NCI-H1105 (cell line): ENCODE measurements at regions not wholly inside any gene's neighbourhood (a gene's known extent, or its start where the extent isn't known, plus 50 kb on each side); places are given as distances from the start of the nearest gene placed in this dataset.

Experiments
- DNase-seq: peaks from one replicate; lab custom pipeline; 2025; lab: John Stamatoyannopoulos, UW

DNA sequence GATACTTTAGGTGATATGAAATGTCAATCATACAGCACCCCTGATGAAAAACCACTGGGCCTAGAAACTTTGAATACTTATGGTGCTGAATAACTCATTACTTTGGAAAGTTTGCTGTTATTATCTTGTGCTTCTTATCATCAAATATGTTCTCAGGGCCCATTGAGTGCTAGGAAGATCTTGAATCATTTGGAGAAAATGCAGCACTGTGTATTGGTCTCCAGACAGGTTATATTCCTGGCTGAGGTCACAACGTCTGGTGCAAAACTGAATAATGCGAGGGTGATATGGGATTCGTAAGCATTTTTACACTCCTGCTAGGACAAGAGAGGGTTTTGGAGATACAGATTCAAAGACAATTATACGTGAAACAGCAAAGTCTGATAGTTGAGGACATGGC, 249.4 kb upstream of the TNC start:
- no peak for DNase-seq

DNA sequence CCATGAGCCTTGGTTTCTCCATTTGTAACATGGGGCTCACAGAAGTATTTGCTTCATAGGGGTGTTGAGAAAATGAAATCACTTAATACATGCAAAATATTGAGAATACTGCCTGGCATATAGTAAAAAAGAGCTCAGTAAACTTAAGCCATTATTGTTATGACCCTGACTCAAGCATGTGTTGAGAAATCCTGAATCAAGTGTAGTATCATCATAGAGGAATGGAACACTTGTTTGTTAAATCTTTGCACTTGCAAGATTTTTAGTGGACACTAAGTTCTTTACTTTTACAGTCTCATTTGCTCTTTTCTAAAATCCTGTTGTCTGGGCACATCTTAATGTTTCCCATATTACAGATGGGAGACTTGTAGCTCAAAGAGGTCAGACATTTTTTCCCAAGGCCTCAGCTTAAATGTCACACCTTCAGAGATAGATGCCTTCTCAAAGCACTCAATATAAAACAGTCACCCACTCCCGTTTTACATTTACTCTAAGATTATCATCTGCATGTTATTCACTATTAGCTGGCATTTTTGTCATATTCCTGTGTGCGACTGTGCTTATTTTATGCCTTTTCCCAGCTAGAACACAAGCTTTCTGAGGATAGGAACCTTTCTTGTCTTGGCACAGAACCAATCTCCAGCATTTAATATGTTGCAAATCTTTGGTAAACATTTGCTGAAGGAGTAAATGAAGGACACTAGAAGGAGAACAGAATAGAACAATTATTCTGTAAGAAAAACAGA, 250.0 kb upstream of the TNC start:
- no peak for DNase-seq

DNA sequence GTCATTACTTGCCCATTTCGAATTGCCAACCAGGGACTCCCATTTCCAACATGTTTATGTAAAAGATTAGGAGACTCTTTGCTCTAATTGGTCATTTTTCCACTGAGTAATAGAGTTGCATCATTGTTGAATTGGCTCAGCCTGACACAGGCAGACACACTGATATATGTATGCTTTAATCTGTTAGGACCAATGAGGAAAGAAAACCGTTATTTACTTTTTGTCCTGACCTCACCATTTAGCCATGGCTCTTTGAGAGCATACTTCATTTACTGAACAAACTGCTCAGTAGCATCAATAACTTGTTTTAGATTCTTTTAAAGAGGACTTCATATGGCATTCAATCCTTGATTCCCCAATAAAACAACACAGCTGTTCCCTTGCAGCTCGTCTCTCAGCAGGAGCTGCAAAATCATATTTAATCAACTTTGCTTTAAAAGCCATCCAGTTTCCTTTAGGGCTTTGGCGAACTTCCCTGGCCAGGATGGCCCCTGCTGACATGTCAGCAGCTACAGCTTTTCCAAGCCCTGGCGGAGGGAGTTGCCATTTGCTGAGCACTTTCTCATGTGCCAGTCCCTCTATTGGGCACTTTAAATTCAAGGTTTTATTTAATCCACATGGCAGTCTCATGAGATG, 251.5 kb upstream of the TNC start:
- DNase-seq = no peak

DNA sequence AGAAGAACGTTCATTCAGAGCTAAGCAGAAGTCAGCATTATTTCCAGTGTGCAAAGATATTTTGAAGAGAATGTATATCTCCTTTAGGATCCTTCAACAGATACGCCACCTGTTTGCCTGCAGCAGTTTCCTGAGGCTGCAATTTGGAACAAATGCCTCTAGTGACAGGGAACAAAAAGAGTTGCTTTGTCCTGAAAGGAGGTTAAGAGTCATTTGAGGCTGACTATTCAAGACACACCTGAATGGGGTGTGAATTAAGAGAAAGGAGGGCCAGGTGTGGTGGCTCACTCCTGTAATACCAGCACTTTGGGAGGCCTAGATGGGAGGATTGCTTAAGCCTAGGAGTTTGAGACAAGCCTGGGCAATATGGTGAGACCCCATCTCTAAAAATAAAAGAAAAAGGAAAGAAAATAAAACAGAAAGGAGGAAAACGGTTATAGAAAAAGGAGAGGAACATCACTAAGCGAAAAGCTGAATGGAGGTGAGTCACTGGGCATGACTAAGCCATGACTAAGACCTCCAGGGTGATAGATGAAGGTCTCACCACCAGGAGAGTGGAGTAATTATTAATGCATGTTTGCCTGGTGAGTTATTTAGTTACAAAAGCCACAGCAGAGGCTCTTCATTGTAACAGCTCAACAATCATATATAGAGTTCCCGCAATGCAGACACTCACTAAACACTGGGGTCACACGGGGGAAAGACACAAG, 255.2 kb upstream of the TNC start:
- DNase-seq = no peak

DNA sequence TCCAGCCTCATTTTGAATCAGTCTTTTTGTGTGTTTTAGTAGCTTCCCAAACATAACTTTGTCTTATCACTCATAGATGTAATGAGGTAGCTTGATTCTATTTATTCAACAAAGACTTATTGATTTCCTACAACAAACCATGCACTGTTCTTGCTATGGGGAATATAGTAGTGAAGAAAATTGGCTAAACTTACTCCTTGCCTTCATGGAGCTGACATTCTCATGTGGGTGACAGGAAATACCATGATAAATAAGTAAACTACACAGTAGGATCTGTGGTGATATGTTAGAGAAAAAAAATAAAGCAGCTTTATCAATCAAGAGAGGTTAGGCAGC, 255.7 kb upstream of the TNC start:
- no peak for DNase-seq

DNA sequence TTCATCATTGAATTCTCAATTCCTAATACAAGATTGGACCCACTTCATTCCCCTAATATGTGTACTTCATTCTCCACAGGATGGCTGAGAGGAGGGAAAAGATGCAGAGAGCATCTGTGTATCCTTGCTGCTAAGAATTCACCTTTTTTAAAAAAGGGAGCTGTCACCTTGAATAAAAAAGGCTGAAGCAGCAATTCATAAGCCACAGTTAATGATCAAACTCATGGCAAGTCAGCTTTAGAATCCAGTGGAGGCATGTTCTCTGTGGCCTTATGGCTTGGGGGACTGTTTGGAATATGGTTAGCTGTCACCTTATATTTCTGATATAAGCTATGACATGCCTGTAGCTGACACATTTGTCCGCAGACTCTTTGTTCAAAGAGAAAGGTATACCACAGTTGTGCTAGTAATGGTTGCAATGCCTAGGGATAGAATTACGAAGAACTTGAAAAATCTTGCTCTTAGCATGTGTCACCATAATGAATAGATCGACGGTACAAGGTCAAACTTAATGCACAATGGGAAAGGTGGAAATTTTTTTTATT, 256.8 kb upstream of the TNC start:
- no peak for DNase-seq

DNA sequence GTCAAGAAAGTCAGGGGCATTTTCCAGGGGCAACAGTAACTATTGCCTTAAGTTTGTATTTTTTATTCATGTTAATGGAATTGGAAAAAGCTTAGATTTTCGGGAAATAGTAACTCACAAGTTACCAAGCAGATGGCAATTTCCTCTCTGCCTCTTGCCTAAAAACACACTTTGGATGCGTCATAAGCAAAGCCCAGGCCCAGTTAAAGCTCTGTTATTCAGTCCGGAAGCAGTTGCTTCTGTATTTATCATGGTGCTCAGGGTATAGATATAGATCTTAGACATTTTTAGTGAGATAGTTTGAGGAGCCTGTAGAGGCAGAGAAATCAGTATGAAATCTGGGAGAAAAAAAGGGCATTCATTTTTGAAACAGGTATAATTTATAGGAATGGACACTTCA, 260.3 kb upstream of the TNC start:
- DNase-seq = no peak

DNA sequence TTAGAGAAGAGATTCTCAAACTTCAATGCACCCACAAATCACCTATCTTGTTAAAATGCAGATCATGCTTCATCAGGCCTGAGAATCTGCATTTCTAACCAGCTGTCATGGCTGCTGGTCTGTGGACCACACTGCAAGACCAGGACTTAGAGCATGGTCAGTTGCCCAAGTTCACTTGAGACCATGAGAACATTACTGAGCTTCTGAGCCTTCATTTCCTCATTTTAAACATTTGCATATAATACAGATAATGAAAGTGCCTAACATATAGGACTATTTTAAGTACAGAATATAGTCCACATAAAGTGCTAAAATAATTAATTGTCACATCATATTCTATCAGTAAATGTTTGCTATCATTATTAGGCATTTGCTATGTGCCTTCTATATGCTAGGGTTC, 260.8 kb upstream of the TNC start:
- DNase-seq = no peak

DNA sequence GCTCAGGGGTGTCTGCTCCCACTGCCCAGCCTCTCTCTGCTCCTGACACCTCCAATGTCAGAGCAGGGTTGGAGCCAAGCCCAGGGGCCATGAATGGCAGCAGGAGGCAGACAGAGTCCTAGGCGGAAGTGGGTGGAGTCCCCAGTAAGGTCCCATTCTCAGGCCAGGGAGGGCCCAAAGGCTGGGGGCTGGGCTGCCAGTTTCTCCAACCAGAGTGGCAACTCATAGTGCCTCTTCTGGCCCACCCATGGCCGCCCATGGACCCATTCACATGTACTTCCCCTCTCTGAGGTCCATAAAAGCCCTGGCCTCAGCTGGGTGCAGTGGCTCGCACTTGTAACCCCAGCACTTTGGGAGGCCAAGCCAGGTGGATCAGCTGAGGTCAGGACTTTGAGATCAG, 261.8 kb upstream of the TNC start:
- DNase-seq = no peak

DNA sequence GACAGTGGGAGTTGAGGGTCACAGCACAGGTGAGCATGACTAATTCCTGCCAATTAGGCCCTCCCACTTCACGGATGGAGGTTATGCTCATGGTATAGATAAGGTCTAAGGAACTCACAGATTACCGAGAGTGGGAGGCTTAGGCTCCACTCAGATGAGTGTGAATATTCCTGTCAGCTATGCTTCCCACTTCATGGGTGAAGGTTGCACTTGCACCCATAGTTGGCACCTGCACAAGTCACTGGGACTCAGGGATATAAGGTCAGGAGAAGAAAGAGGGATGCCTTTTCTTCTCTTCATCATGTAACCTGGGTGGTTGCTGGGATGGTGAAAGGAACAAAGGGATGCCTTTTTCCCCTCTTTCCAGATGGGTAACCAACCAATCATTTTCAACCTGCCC, 264.9 kb upstream of the TNC start:
- no peak for DNase-seq

DNA sequence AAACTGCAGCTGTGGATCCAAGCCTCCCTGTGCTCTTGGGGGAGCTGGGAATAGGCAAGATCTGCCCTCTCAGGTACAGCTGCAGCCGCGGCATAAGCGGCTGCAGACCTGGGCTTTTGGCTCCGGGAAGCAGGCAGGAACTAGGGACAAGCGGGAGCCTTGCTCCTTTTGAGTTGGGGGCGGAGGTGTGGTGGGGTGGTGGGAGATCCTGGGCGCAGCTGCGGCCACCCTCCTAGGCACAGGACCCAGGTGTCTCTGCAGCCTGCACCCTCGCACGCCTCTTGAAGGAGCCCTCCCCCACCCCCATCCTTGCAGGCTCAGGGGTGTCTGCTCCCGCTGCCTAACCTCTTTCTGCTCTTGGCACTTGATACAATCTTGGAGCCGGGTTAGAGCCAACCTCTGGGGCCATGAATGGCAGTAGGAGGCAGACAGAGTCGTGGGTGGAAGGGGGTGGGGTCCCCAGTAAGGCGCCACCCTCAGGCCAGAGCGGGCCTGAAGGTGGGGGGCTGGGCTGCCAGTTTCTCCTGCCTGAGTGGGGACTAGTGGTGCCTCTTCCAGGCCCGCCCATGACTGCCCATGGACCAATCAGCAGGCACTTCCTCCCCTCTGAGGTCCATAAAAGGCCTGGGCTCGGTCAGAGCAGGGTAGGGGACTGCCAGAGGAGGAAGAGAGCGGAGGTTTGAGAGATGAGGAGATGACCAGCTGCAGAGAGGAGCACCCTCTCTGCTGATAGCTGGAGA, 267.6 kb upstream of the TNC start:
- DNase-seq = no peak

DNA sequence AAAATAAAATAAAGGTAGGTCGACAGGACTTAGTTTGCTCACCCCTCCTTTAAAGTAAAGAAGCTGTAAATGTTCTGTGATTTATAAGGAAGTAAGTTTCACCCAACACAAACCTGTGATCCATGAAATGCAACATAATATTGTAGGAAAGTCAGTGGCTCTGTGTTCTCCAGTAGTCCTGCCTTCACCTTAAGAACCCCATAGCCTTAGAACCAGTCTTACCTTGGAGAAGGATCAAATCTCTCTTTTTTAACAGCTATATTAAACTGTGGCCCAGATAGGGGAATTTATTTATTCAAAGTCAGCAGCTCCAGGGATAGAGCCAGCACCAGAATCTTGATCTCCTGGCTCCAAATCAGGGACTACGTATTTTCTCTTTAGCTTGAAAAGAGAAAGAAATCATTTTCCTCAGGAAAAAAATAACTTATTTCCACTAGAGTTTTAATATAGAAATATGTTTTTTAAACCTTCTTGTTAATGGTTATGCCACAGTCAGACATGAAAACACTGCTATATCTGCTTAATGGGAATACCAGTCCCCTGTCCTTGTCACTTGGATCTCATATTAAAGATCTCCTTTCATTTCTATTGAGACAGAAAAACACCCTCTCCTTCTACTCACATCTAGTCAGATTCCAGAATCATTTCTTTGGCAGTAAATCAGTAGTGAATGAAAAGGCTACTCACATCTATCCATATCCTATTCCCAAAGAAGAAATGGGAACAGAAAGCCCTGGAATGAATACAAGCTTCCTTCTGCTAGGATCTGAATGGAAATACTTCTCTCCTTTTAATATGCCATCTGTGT, 269.2 kb upstream of the TNC start:
- DNase-seq = no peak

DNA sequence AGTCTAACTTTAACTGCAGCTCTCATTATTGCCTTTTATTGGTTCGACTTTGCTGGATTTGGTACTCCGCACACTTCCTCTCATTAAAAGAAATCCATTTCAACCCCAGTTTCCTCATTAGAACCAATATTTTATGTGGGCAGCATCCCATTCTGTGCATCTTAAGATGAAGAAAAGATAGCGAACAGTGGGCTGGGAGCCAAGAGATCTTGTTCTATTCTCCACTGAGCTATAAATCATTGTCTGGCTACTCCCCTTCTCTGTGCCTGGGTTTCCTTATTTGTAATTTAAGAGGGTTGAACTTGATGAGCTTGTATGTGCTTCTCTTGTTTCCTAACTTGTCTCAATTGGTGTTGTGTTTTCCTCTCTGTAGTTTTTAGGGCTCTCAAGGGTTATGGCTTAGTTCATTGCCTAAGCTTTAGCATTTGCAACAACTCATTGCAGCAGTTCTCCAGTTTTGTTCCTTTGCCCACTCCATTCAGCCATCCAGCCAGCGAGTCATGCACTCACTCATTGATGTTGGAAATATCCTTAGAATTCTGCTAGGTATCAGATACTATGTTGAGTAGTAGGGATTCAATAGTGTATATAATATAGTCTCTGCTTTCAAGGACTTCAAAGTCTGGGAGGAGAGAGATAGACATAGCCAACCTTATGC, 273.3 kb upstream of the TNC start:
- DNase-seq = peak; percentile 2

DNA sequence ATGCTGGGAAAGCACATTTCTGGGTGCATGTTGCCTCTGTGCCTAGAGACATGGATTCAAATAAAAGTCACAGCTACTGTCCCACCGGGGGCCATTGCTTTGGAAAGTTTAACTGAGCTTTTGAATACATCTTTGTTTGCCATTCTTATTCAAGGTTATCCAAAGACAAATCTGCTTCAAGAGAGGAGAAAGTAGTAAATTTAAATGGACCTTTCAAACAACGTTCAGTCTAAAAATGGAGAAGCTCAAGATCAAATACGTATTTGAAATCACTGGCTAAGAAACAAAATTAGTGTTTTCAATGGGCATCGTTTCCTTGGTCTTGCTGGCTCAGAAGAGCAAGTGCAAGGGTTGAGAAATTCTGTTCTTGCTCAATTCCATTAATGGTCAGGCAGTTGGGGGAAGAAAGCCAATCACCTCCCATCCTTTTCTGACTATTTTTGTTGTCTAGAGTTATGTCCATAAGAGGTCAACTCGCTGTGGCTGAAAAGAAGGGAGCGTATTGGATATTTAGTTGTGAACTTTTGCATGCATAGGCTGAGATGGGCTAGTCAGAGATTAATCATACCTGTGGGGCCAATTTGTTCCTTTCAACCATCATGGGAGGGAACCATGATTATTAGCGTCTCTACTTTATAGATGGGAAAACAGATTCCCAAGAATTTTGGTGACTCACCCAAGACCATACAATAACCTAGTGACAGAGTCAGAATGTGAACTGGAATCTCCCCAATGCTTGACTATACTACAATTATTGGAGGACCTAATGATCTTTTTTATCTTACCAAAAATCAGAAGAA, 276.2 kb upstream of the TNC start:
- no peak for DNase-seq

DNA sequence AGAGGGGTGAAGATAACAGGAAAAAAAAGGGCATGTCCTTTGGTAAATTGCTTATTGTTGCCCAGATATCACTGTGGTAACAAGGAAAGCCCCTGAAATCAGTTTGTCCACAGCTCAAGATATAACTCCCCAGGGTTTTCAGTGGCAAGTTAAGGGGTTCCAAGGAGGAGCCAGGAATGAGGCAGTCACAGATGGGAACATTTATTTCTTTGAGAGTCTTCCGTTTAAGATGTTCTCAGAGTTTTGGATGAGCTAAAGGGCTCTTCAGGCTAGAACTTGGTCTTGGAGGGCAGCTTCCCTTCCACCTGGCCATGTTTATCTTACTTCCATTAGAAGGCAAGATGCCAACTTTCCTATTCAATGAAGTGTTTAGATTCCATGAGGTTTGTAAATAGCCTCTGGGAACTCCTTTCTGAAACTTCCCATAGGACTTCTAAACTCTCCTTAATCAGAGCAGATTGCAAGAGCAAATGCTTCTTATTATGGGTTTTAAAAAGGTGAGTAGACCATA, 277.6 kb upstream of the TNC start:
- peak; percentile 32 for DNase-seq

DNA sequence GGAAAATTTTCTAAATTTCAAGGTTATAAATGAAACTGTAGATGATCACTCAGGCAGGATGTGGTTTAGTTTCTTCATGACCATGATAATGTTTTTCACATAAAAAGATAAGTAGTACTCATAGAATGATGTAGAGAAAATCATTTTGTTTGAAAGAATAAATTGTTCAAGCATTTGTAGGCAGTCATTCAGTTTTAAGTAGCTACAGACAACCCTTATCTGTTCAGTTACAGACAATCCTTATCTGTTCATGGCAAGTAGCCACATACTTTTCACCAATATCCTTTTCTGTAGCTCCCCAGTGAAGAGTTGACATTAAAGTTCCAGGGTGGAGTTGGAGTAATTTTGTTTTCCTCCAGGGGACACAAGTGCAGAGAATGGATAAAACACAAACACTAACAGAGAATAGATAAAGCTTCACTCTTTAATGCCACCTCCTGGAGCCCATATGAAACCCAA, 278.1 kb upstream of the TNC start:
- DNase-seq = no peak

DNA sequence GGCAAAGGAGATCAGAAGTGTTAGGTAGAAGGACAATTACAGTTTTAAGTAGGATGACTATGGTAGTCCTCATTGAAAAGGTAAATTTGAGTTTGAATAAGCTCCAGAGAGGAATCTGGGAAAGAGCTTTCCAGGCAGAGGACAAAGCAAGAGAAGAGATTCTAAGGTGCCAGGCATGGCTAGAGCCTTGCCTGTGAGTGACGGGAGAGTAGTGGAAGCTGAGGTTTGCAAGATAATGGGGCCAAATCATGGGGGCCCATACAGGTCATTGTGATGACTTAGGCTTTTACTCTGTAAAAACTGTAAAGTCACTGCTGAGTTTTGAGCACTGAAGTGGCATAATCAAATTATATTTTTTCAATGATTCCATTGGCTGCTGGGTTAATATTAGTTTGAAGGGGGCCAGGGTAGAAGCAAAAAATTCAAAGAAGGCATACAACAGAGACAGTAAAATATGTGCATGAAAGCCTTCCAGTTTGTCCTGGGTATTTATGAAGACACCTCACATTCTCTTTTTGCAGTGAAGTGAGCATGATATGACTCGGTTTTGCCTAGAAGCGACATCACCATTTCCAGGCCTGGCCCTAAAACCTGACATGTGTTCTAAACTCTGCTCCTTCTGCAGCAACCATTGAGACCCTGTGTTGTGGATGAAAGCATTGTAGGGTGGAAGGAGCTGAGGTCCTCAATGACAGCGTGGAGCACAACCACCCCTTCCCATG, 279.8 kb upstream of the TNC start:
- no peak for DNase-seq

DNA sequence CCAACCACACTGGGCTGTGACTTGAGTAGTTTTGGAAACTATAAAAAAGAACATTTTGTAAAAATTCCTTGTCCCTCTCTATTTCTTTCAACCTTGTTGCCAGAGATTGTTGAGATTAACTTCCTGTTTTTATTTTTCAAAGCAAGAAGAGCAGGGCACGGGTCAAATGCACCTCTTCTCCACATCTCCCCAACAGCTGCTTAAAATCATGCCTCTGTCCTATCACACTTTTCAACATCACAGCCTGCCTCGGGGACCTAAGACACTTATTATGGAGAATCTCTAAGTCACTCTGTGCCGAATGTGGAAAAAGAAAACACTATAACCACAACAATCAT, 280.3 kb upstream of the TNC start:
- no peak for DNase-seq

DNA sequence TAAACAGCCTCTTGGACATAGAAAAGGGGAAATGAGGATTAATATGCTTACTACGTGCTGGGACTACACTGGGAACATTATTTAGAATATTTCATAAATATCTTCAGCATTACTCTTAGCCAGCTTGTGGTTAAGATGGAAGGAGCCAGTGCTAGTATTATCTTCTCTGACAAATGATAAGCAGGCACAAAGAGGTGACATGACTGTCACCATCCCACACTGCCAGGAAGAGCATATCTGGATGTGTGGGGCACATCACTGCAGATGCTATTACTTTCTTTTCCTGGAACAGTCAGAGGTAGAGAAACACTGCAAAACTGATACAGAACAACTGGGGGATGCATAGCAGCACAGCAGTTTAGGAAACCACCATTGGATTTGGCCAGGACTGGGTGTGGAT, 281.0 kb upstream of the TNC start:
- no peak for DNase-seq
